ENCODE measurements at regions not wholly inside any gene's neighbourhood (a gene's known extent, or its start where the extent isn't known, plus 50 kb on each side); places are given as distances from the start of the nearest gene placed in this dataset.

GRCh38 chr13:58729361-58729760, 1097.8 kb downstream of the PCDH17 start:
- TF ChIP-seq, protein P1, sequence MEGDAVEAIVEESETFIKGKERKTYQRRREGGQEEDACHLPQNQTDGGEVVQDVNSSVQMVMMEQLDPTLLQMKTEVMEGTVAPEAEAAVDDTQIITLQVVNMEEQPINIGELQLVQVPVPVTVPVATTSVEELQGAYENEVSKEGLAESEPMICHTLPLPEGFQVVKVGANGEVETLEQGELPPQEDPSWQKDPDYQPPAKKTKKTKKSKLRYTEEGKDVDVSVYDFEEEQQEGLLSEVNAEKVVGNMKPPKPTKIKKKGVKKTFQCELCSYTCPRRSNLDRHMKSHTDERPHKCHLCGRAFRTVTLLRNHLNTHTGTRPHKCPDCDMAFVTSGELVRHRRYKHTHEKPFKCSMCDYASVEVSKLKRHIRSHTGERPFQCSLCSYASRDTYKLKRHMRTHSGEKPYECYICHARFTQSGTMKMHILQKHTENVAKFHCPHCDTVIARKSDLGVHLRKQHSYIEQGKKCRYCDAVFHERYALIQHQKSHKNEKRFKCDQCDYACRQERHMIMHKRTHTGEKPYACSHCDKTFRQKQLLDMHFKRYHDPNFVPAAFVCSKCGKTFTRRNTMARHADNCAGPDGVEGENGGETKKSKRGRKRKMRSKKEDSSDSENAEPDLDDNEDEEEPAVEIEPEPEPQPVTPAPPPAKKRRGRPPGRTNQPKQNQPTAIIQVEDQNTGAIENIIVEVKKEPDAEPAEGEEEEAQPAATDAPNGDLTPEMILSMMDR (IDR thresholded peaks at IDR 0.05; ENCODE audit: unreplicated experiment), result no peak
- Mint-ChIP-seq H3K27me3 (ENCODE audit: unreplicated experiment) (no peaks in the 10 kb centered on the region), H3K36me3 (ENCODE audit: insufficient read depth, unreplicated experiment) (no peaks in the 10 kb centered on the region), H3K9me3 (ENCODE audit: low read depth, unreplicated experiment) (no peaks in the 10 kb centered on the region), H3K4me3 (ENCODE audit: low read depth, unreplicated experiment) (no peak overlapping the region), H3K4me1 (ENCODE audit: low read depth, unreplicated experiment) (no peaks in the 10 kb centered on the region), H3K27ac (ENCODE audit: unreplicated experiment) (no peak overlapping the region)
- CTCF ChIA-PET, result no interaction called here
- BruUV-seq (replicated peaks), result no TSS peak
- intact Hi-C loops (cut with micrococcal nuclease; ENCODE audit: unreplicated experiment), result no loop called here
- DNase-seq, result no peak

DNA sequence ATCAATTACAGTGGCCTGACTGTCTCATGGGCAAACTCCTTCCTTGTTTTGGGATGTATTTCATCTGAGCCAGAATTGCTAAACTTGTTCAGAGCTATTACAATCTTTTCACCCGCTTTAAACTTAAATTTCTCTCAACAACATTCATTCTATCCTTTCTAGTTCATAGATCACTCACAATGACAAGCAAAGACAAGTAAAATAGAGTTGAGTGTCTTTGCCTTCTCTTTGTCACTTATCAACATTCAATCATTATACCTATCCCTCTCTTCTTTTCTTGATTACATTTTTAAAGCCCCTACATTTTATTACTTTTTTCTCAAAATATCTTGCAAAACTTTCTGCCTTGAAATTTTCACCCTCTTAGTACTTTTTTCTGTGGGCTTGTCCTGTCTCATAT, 1113.1 kb downstream of the PCDH17 start:
- TF ChIP-seq, protein P1 (IDR thresholded peaks at IDR 0.05; ENCODE audit: unreplicated experiment), result no peak
- CTCF ChIA-PET, result no interaction called here
- Mint-ChIP-seq H3K4me1 (ENCODE audit: low read depth, unreplicated experiment) (no peaks in the 10 kb centered on the region), H3K4me3 (ENCODE audit: low read depth, unreplicated experiment) (no peak overlapping the region), H3K27ac (ENCODE audit: unreplicated experiment) (no peak overlapping the region), H3K9me3 (ENCODE audit: low read depth, unreplicated experiment) (peaks cover 8% of the 10 kb centered on the region), H3K27me3 (ENCODE audit: unreplicated experiment) (no peaks in the 10 kb centered on the region), H3K36me3 (ENCODE audit: insufficient read depth, unreplicated experiment) (no peaks in the 10 kb centered on the region)
- no TSS peak for BruUV-seq (replicated peaks)
- DNase-seq, result no peak
- intact Hi-C loops (cut with micrococcal nuclease; ENCODE audit: unreplicated experiment), result no loop called here

GRCh38 chr13:58767566-58767965, 1136.0 kb downstream of the PCDH17 start:
- DNase-seq, result no peak

DNA sequence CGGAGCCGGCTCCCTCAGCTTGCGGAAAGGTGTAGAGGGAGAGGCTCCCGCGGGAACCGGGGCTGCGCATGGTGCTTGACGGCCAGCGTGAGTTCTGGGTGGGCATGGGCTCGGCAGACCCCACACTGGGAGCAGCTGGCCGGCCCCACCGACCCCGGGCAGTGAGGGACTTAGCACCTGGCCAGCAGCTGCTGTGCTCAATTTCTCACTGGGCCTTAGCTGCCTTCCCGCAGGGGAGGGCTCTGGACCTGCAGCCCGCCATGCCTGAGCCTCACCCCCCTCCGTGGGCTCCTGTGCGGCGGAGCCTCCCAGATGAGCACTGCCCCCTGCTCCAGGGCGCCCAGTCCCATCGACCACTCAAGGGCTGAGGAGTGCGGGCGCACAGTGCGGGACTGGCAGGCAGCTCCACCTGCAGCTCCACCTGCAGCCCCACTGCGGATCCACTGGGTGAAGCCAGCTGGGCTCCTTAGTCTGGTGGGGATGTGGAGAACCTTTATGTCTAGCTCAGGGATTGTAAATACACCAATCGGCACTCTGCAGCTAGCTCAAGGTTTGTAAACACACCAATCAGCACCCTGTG, 1141.8 kb downstream of the PCDH17 start:
- Mint-ChIP-seq H3K36me3 (ENCODE audit: insufficient read depth, unreplicated experiment) (no peaks in the 10 kb centered on the region), H3K4me1 (ENCODE audit: low read depth, unreplicated experiment) (no peaks in the 10 kb centered on the region), H3K27ac (ENCODE audit: unreplicated experiment) (no peak overlapping the region), H3K27me3 (ENCODE audit: unreplicated experiment) (no peaks in the 10 kb centered on the region), H3K9me3 (ENCODE audit: low read depth, unreplicated experiment) (no peaks in the 10 kb centered on the region), H3K4me3 (ENCODE audit: low read depth, unreplicated experiment) (no peak overlapping the region)
- no peak for DNase-seq
- BruUV-seq (replicated peaks), result no TSS peak
- CTCF ChIA-PET, result no interaction called here
- TF ChIP-seq, protein P1 (IDR thresholded peaks at IDR 0.05; ENCODE audit: unreplicated experiment), result no peak
- intact Hi-C loops (cut with micrococcal nuclease; ENCODE audit: unreplicated experiment), result no loop called here

More at GRCh38 chr13:58767566-58767965, 1136.0 kb downstream of the PCDH17 start:
- no peaks in the 10 kb centered on the region for H3K9me3 Mint-ChIP-seq (ENCODE audit: low read depth, unreplicated experiment)
- no peak overlapping the region for H3K27ac Mint-ChIP-seq (ENCODE audit: unreplicated experiment)
- intact Hi-C loops (cut with micrococcal nuclease; ENCODE audit: unreplicated experiment), result no loop called here
- H3K4me3 Mint-ChIP-seq (ENCODE audit: low read depth, unreplicated experiment), result no peak overlapping the region
- no TSS peak for BruUV-seq (replicated peaks)
- no peaks in the 10 kb centered on the region for H3K4me1 Mint-ChIP-seq (ENCODE audit: low read depth, unreplicated experiment)
- CTCF ChIA-PET, result no interaction called here
- TF ChIP-seq, protein P1 (IDR thresholded peaks at IDR 0.05; ENCODE audit: unreplicated experiment), result no peak
- no peaks in the 10 kb centered on the region for H3K27me3 Mint-ChIP-seq (ENCODE audit: unreplicated experiment)
- no peaks in the 10 kb centered on the region for H3K36me3 Mint-ChIP-seq (ENCODE audit: insufficient read depth, unreplicated experiment)
